BE2C (cell line): ENCODE measurements at regions not wholly inside any gene's neighbourhood (a gene's known extent, or its start where the extent isn't known, plus 50 kb on each side); places are given as distances from the start of the nearest gene placed in this dataset.
A peak's percentile ranks its signal among the peaks of the same experiment; 100 is the strongest.
"Not testable (repeated sequence)": the region's sequence is repeated elsewhere in the genome, so short reads cannot be mapped to it uniquely, and the experiment has no call there.

Source experiments
- DNase-seq: peaks from one replicate; pipeline ENCODE4 v3.0.0-alpha.2; 2020
- H3K27me3 ChIP-seq: fragments of 250-450 bp; sonication (Bioruptor Pico); 2 replicates; pipeline ENCODE4 v1.5.1; 2020; ENCODE audit warnings: mild to moderate bottlenecking
- H3K36me3 ChIP-seq: fragments of 250-450 bp; sonication (Bioruptor Pico); 2 replicates; pipeline ENCODE4 v1.5.1; 2020; ENCODE audit warnings: mild to moderate bottlenecking
- H3K4me1 ChIP-seq: fragments of 250-450 bp; sonication (Bioruptor Pico); 2 replicates; pipeline ENCODE4 v1.5.1; 2020
- H3K4me3 ChIP-seq: 2 replicates; pipeline ENCODE4 v1.5.1; 2011; ENCODE audit warnings: low read depth, low read length
- H3K9me3 ChIP-seq: fragments of 250-450 bp; sonication (Bioruptor Pico); 2 replicates; pipeline ENCODE4 v1.5.1; 2020
- CTCF ChIP-seq: IDR thresholded peaks from 2 replicates; pipeline ENCODE4 v1.5.1; 2012; ENCODE audit warnings: mild to moderate bottlenecking, low read depth, low read length

- no peak overlapping the region for H3K4me3 ChIP-seq
- DNase-seq, result no peak
These were observed 77.2 kb downstream of the OR2B2 start for GRCh38 chr6:27834879-27835549.

GRCh38 chr6:27834384-27834783 lies 77.8 kb downstream of the OR2B2 start:
- Histone ChIP-seq H3K27me3 (no peaks in the 10 kb centered on the region), H3K4me3 (no peak overlapping the region), H3K9me3 (no peaks in the 10 kb centered on the region), H3K36me3 (0 out of 2 replicates have a peak, but pooled peaks cover 2% of the 10 kb centered on the region), H3K4me1 (no peaks in the 10 kb centered on the region; the same call in 1 of the 2 replicates)
- no peak for DNase-seq
- TF ChIP-seq CTCF, result no peak

More at GRCh38 chr6:27834879-27835549, 77.2 kb downstream of the OR2B2 start:
- no peaks in the 10 kb centered on the region for H3K9me3 ChIP-seq
- H3K27me3 ChIP-seq, result no peaks in the 10 kb centered on the region
- no peak for TF ChIP-seq CTCF
- H3K36me3 ChIP-seq, result 0 out of 2 replicates have a peak, but pooled peaks cover 2% of the 10 kb centered on the region
- H3K4me1 ChIP-seq, result no peaks in the 10 kb centered on the region; the same call in 1 of the 2 replicates

- H3K36me3 ChIP-seq, H3K9me3 ChIP-seq, H3K4me1 ChIP-seq, H3K27me3 ChIP-seq: not testable (repeated sequence)
- peak; percentile 71 for DNase-seq
- peak overlapping the region; percentile 72 for H3K4me3 ChIP-seq
These were observed 80.6 kb downstream of the OR2B2 start for GRCh38 chr6:27831434-27832081.

- not testable (repeated sequence) for H3K27me3 ChIP-seq, H3K4me1 ChIP-seq, H3K36me3 ChIP-seq, H3K9me3 ChIP-seq
- peak overlapping the region; percentile 72 for H3K4me3 ChIP-seq
- DNase-seq, result peak; percentile 58
These were observed 81.4 kb downstream of the OR2B2 start for GRCh38 chr6:27830600-27831433.

- Histone ChIP-seq H3K4me1 (no peaks in the 10 kb centered on the region; the same call in 1 of the 2 replicates), H3K9me3 (no peaks in the 10 kb centered on the region), H3K36me3 (no peaks in the 10 kb centered on the region; the same call in 1 of the 2 replicates), H3K4me3 (peak overlapping the region; percentile 72), H3K27me3 (no peaks in the 10 kb centered on the region)
- no peak for DNase-seq
- no peak for TF ChIP-seq CTCF
These were observed 82.0 kb downstream of the OR2B2 start for GRCh38 chr6:27830212-27830599.

GRCh38 chr6:27829453-27830211 lies 82.6 kb downstream of the OR2B2 start:
- Histone ChIP-seq H3K27me3 (no peaks in the 10 kb centered on the region), H3K9me3 (no peaks in the 10 kb centered on the region), H3K4me3 (peak overlapping the region; percentile 72), H3K36me3 (no peaks in the 10 kb centered on the region; the same call in 1 of the 2 replicates), H3K4me1 (no peaks in the 10 kb centered on the region; the same call in 1 of the 2 replicates)
- no peak for TF ChIP-seq CTCF
- DNase-seq, result no peak

- H3K36me3 ChIP-seq, H3K9me3 ChIP-seq, H3K4me3 ChIP-seq, H3K27me3 ChIP-seq, DNase-seq, H3K4me1 ChIP-seq: not testable (repeated sequence)
These were observed 84.7 kb downstream of the OR2B2 start for GRCh38 chr6:27827477-27827876.

GRCh38 chr6:27826612-27826985 lies 85.6 kb downstream of the OR2B2 start:
- not testable (repeated sequence) for DNase-seq, H3K36me3 ChIP-seq, H3K4me3 ChIP-seq, H3K9me3 ChIP-seq, H3K4me1 ChIP-seq, H3K27me3 ChIP-seq

- H3K9me3 ChIP-seq, DNase-seq, H3K4me1 ChIP-seq, H3K27me3 ChIP-seq, H3K36me3 ChIP-seq, H3K4me3 ChIP-seq: not testable (repeated sequence)
These were observed 86.2 kb downstream of the OR2B2 start for GRCh38 chr6:27825848-27826611.
